Non-pigmented ciliary epithelial cell (primary cell): ENCODE measurements at regions not wholly inside any gene's neighbourhood (a gene's known extent, or its start where the extent isn't known, plus 50 kb on each side); places are given as distances from the start of the nearest gene placed in this dataset.

Experiments used
- DNase-seq: peaks from one replicate; pipeline ENCODE4 v3.0.0-alpha.2; 2010; ENCODE audit warnings: low read depth

- DNase-seq: no peak
Observed at GRCh38 chr2:15719566-15720313, 128.1 kb downstream of the DDX1 start.

- DNase-seq: no peak
Observed at GRCh38 chr2:15720561-15721307, 129.1 kb downstream of the DDX1 start.

- DNase-seq: no peak
Observed at GRCh38 chr2:15721411-15722067, 129.9 kb downstream of the DDX1 start.

DNA sequence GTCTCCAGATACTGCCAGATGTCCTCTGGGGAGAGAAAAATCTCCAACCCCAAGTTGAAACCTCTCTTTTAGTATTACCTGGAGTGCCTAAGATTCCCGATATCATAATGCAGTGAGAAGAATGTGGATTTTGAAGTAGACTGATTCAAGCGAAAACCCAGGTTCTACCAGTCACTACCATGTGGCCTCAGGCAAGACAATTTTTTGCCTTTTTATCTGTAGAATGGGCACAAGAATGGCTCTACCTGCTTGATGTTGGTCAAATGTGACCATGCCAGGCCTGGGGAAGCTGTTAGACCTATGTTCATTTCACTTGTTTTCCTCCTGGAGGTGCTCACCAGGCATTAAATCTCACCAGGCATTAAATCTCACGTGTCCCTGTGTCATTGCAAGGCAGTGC, 131.3 kb downstream of the DDX1 start:
- no peak for DNase-seq

DNA sequence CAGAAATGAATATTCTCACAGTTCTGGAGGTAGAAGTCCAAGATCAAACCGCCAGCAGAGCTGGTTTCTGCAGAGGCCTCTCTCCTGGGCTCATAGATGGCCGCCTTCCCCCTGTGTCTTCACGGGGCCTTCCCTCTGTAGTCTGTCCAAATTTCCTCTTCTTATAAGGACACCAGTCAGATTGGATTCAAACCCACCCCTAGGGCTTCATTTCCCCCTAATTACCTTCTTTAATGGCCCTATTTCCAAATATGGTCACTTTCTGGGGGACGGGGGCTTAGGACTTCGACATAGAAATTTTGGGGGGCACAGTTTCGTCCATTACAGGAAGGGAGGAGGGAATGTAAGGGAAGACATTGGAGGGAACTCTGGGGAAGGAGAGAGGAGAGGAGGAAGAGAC, 132.6 kb downstream of the DDX1 start:
- no peak for DNase-seq

GRCh38 chr2:15725101-15725781, 133.6 kb downstream of the DDX1 start:
- no peak for DNase-seq

- DNase-seq: no peak
Observed at GRCh38 chr2:15725782-15726112, 134.1 kb downstream of the DDX1 start.

DNA sequence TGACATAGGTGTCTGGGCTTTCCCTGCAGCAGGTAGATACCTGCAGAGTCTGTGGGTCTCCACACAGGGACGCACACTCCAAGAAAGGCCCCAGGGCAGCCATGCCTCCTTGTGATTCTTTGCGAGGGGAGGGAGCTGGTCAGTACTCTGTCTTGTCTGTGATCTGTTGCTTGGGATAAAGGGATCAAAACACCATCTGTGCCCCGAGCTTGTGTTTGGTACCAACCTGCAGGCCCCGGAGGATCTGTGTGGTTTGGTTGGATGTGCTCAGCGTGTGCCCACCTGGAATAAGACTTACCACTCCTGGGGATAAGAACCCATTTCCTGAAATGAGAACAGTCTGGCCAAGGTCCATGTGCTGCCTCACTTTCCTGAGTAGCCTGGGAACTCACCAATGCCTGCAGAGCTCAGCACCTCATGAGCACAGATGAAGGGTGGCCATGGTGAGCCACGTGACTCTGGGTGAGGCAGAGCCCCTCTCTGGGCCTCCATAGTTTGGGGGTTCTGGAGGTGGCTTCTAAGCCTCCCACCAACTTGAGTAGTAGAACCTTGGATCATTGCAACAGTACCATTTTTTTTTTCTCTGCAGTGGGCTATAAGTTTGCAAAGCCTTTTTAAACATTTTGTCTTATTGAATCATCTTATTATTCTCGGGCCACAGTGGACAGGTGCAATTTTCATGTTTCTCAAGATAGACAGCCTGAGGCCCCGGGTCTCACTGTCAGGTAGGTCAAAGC, 134.8 kb downstream of the DDX1 start:
- DNase-seq: no peak

- no peak for DNase-seq
Observed at GRCh38 chr2:15727396-15728244, 136.0 kb downstream of the DDX1 start.

GRCh38 chr2:15728245-15728938, 136.7 kb downstream of the DDX1 start:
- DNase-seq: no peak

DNA sequence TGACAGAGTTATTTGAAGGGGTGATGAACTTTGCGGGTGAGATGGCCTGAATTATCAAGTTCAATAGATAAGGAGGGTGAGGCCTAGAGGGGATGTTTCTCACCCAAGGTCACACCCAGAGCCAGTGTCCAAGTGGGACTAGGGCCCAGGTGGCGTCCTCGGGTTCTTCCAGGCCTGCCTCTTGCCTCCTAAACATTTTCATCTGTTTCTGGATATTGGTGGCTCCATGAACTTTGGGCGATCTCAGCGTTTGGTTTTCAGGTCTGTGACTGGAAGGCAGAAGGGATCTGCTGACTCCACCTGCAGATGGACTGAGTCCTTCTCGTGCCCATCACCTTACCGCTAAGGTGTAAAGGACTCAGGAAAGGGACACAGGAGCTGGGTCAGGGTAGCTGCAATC, 137.3 kb downstream of the DDX1 start:
- DNase-seq: no peak

- DNase-seq: no peak
Observed at GRCh38 chr2:15729709-15730544, 138.3 kb downstream of the DDX1 start.

DNA sequence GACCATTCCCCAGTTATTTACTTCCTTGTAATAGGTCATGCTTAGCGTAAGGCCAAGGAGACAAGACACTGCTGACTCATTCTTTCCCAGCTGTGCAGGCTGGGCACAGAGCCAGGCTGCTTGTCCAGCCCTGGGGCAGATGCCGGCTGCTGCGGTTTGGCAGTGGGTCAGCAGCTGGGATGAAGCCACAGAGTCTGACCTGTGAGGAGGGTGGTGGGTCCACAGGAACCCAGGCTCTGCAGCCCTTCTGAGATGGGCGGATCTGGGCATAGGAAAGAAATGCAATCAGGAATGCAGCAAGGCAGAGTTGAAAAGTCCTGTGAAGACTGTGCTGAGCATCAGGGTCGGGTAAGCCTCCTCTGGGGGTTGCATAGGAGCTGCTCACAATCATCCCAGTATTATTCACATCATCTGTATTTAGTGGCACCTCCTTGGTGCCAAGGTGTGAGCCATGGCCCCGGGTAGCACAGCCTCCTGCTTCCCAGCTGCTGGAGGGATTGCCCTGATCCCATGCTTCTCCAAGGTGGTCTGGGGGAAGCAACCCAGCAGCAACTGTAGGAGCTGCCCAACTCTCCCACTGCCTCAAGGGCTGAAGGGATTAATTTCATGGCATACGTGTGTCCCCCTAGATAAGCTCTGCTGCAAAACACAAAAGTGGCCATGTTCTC, 139.0 kb downstream of the DDX1 start:
- peak; percentile 89 for DNase-seq

- DNase-seq: no peak
Observed at GRCh38 chr2:15731213-15731888, 139.7 kb downstream of the DDX1 start.

DNA sequence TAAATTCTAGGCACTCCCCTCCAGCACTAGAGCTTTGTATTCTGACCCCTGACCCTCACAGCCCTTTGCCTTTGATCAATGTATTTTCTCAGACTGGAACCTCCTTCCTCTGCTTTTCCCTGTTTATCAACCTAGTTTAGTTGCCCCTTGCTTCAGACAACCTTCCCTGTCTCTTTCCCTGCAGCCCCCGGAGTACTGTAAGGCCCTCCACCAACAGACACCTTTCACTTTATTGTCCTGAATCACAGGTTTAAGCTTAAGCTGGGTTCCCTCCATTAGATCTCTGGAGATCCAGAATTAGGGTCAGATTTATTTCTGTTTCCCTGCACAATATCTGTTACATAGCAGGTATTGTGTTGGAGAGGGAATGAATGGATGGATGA, 140.2 kb downstream of the DDX1 start:
- DNase-seq: no peak

DNA sequence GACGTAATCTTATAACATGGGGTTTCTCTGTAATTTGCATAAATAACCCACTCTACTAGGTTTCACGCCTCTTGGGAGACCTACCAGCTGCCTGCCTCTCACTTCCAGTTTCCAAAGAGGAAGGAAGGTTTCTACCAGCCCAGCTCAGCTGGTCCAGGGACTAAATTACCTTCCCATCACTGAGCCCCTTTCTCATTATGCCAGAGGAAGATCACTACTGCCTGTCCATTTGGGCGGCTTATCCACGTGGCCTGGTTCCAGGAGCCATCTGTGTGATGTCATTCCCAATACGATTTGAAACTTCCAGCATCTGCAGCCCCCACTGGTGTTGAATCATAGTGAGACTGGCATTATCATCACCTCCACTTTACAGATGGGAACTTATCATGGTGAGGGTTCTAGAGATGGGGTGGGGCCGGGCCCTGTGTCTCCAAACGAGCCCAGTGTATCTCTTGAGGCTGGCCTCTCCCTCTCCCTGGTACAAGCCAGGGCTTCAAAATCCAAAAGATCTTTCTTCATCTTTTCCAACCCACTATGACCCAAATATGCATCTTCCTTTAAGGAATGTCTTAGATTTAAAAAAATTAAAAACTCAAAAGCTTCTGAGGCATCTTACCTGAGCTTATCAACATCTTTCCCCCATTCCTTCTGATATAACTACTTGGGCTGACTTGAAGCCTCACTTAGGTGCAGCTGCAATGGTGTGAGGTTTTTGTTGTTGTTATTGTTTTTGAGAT, 140.8 kb downstream of the DDX1 start:
- DNase-seq: no peak

DNA sequence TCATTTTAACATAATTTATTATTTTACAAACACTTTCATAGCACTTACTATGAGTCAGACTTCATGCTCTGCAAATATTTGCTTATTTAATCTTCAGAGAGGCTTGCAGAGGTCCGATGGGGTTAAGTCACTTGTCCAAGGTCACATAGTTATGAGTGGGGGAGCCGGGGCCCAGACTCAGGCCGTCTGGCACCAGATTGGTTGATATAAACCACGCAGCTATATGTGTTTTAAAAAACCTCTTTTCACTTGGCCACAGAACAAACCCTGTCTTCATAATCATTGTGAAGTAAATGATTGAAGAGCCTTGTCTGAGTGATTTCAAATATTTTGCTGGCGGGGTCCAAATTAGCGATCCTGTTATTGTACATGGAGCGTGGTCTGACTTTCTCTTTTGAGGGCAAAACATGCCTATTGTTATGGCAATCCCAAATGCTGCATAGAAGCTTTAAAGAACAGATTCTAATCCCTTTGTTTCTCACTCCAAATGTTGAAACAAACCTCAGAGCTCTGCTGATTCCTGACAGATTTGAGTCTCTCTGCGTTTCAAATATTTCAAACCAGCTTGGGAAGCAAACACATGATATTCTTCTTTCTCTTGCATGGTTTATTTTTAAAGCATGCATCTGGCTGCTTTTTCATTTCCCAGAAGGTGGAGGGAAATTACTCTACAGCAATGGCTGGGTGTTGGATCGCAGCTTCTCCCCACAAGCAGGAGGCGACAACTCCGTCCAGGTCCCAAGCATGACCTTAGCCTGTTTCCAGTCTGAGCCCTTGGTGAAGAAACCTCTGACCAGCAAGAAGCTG, 142.4 kb downstream of the DDX1 start:
- DNase-seq: no peak
